ENCODE measurements at regions not wholly inside any gene's neighbourhood (a gene's known extent, or its start where the extent isn't known, plus 50 kb on each side); places are given as distances from the start of the nearest gene placed in this dataset.

- no peaks in the 10 kb centered on the region for H3K27me3 ChIP-seq (ENCODE audit: insufficient read depth, low read length)
- ChIA-PET POLR2A (ENCODE audit: partially characterized antibody) (no interaction called here), CTCF (ENCODE audit: partially characterized antibody) (no interaction called here)
- no peak overlapping the region for H3K4me3 ChIP-seq (ENCODE audit: low read length in 2 of 2)
- no peaks in the 10 kb centered on the region for H3K36me3 Mint-ChIP-seq
- peaks cover 0 to 3% (median 0%) of the 10 kb centered on the region in 8 donors for H3K9me3 Mint-ChIP-seq
- no peaks in the 10 kb centered on the region for H3K4me1 Mint-ChIP-seq
- no peak overlapping the region for H3K4me3 Mint-ChIP-seq
- DNase-seq: no peak
- intact Hi-C loops (cut with micrococcal nuclease): no loop called here
- peaks cover 0 to 2% of the 10 kb centered on the region in 2 donors for H3K27me3 Mint-ChIP-seq
- H3K9me3 ChIP-seq (ENCODE audit: control insufficient read depth in 1 of 2, low read length in 2 of 2): no peaks in the 10 kb centered on the region
- H3K36me3 ChIP-seq (ENCODE audit: insufficient read depth, low read length): no peaks in the 10 kb centered on the region
- H3K4me1 ChIP-seq (ENCODE audit: insufficient read depth, low read length): no peaks in the 10 kb centered on the region
- H3K27ac Mint-ChIP-seq: no peak overlapping the region
- no peak overlapping the region for H3K27ac ChIP-seq (ENCODE audit: low read depth, low read length)
These were observed 151.7 kb downstream of the HLX start for GRCh38 chr1:221030990-221031389.

GRCh38 chr1:221031458-221032203 is 152.4 kb downstream of the HLX start:
- Histone ChIP-seq H3K27me3 (ENCODE audit: insufficient read depth, low read length) (no peaks in the 10 kb centered on the region), H3K36me3 (ENCODE audit: insufficient read depth, low read length) (no peaks in the 10 kb centered on the region), H3K9me3 (ENCODE audit: control insufficient read depth in 1 of 2, low read length in 2 of 2) (no peaks in the 10 kb centered on the region), H3K4me1 (ENCODE audit: insufficient read depth, low read length) (no peaks in the 10 kb centered on the region), H3K4me3 (ENCODE audit: low read length in 2 of 2) (no peak overlapping the region), H3K27ac (ENCODE audit: low read depth, low read length) (no peak overlapping the region)
- ChIA-PET POLR2A (ENCODE audit: partially characterized antibody) (no interaction called here), CTCF (ENCODE audit: partially characterized antibody) (no interaction called here)
- Mint-ChIP-seq H3K27ac (no peak overlapping the region), H3K9me3 (peaks cover 0 to 3% (median 0%) of the 10 kb centered on the region in 8 donors), H3K4me1 (no peaks in the 10 kb centered on the region), H3K27me3 (peaks cover 0 to 1% of the 10 kb centered on the region in 2 donors), H3K4me3 (no peak overlapping the region), H3K36me3 (no peaks in the 10 kb centered on the region)
- no peak for DNase-seq
- intact Hi-C loops (cut with micrococcal nuclease): no loop called here

GRCh38 chr1:221032204-221032585 is 153.0 kb downstream of the HLX start:
- Histone ChIP-seq H3K27ac (ENCODE audit: low read depth, low read length) (no peak overlapping the region), H3K4me1 (ENCODE audit: insufficient read depth, low read length) (no peaks in the 10 kb centered on the region), H3K36me3 (ENCODE audit: insufficient read depth, low read length) (no peaks in the 10 kb centered on the region), H3K4me3 (ENCODE audit: low read length in 2 of 2) (no peak overlapping the region), H3K27me3 (ENCODE audit: insufficient read depth, low read length) (no peaks in the 10 kb centered on the region), H3K9me3 (ENCODE audit: control insufficient read depth in 1 of 2, low read length in 2 of 2) (no peaks in the 10 kb centered on the region)
- Mint-ChIP-seq H3K27ac (no peak overlapping the region), H3K4me1 (no peaks in the 10 kb centered on the region), H3K9me3 (peaks cover 0 to 3% (median 0%) of the 10 kb centered on the region in 8 donors), H3K4me3 (no peak overlapping the region), H3K36me3 (no peaks in the 10 kb centered on the region), H3K27me3 (no peaks in the 10 kb centered on the region)
- ChIA-PET CTCF (ENCODE audit: partially characterized antibody) (no interaction called here), POLR2A (ENCODE audit: partially characterized antibody) (no interaction called here)
- no peak for DNase-seq
- intact Hi-C loops (cut with micrococcal nuclease): no loop called here

- no peak overlapping the region for H3K27ac Mint-ChIP-seq
These were observed 153.5 kb downstream of the HLX start for GRCh38 chr1:221032637-221033280.

GRCh38 chr1:221035662-221036153 is 156.5 kb downstream of the HLX start:
- ChIA-PET CTCF (ENCODE audit: partially characterized antibody) (no interaction called here), POLR2A (ENCODE audit: partially characterized antibody) (no interaction called here)
- Histone ChIP-seq H3K4me3 (ENCODE audit: low read length in 2 of 2) (no peak overlapping the region), H3K9me3 (ENCODE audit: control insufficient read depth in 1 of 2, low read length in 2 of 2) (no peaks in the 10 kb centered on the region), H3K4me1 (ENCODE audit: insufficient read depth, low read length) (no peaks in the 10 kb centered on the region), H3K36me3 (ENCODE audit: insufficient read depth, low read length) (no peaks in the 10 kb centered on the region), H3K27me3 (ENCODE audit: insufficient read depth, low read length) (no peaks in the 10 kb centered on the region), H3K27ac (ENCODE audit: low read depth, low read length) (no peak overlapping the region)
- Mint-ChIP-seq H3K4me1 (no peaks in the 10 kb centered on the region), H3K27ac (no peak overlapping the region), H3K4me3 (no peak overlapping the region), H3K9me3 (peaks cover 0 to 2% (median 0%) of the 10 kb centered on the region in 8 donors), H3K27me3 (no peaks in the 10 kb centered on the region), H3K36me3 (no peaks in the 10 kb centered on the region)
- no peak for DNase-seq
- intact Hi-C loops (cut with micrococcal nuclease): no loop called here

More at GRCh38 chr1:221032637-221033280, 153.5 kb downstream of the HLX start:
- Histone ChIP-seq H3K4me1 (ENCODE audit: insufficient read depth, low read length) (no peaks in the 10 kb centered on the region), H3K9me3 (ENCODE audit: control insufficient read depth in 1 of 2, low read length in 2 of 2) (no peaks in the 10 kb centered on the region), H3K36me3 (ENCODE audit: insufficient read depth, low read length) (no peaks in the 10 kb centered on the region), H3K27ac (ENCODE audit: low read depth, low read length) (no peak overlapping the region), H3K27me3 (ENCODE audit: insufficient read depth, low read length) (no peaks in the 10 kb centered on the region), H3K4me3 (ENCODE audit: low read length in 2 of 2) (no peak overlapping the region)
- intact Hi-C loops (cut with micrococcal nuclease): no loop called here
- ChIA-PET POLR2A (ENCODE audit: partially characterized antibody) (no interaction called here), CTCF (ENCODE audit: partially characterized antibody) (no interaction called here)
- Mint-ChIP-seq H3K9me3 (peaks cover 0 to 2% (median 0%) of the 10 kb centered on the region in 8 donors), H3K4me1 (no peaks in the 10 kb centered on the region), H3K4me3 (no peak overlapping the region), H3K36me3 (no peaks in the 10 kb centered on the region), H3K27me3 (no peaks in the 10 kb centered on the region)
- no peak for DNase-seq

- no peaks in the 10 kb centered on the region for H3K27me3 Mint-ChIP-seq
- H3K4me1 Mint-ChIP-seq: no peaks in the 10 kb centered on the region
- H3K36me3 Mint-ChIP-seq: no peaks in the 10 kb centered on the region
- H3K27ac ChIP-seq (ENCODE audit: low read depth, low read length): no peak overlapping the region
- DNase-seq: no peak
- no peaks in the 10 kb centered on the region for H3K36me3 ChIP-seq (ENCODE audit: insufficient read depth, low read length)
- H3K4me1 ChIP-seq (ENCODE audit: insufficient read depth, low read length): no peaks in the 10 kb centered on the region
- no peak overlapping the region for H3K4me3 ChIP-seq (ENCODE audit: low read length in 2 of 2)
- no peak overlapping the region for H3K4me3 Mint-ChIP-seq
- intact Hi-C loops (cut with micrococcal nuclease): no loop called here
- H3K9me3 ChIP-seq (ENCODE audit: control insufficient read depth in 1 of 2, low read length in 2 of 2): no peaks in the 10 kb centered on the region
- CTCF ChIA-PET (ENCODE audit: partially characterized antibody): no interaction called here
- H3K9me3 Mint-ChIP-seq: peaks cover 0 to 2% (median 0%) of the 10 kb centered on the region in 8 donors
- no peaks in the 10 kb centered on the region for H3K27me3 ChIP-seq (ENCODE audit: insufficient read depth, low read length)
- POLR2A ChIA-PET (ENCODE audit: partially characterized antibody): no interaction called here
- no peak overlapping the region for H3K27ac Mint-ChIP-seq
These were observed 160.4 kb downstream of the HLX start for GRCh38 chr1:221039616-221040015.

GRCh38 chr1:221040101-221040500 is 160.9 kb downstream of the HLX start:
- intact Hi-C loops (cut with micrococcal nuclease): no loop called here
- Histone ChIP-seq H3K4me1 (ENCODE audit: insufficient read depth, low read length) (no peaks in the 10 kb centered on the region), H3K27me3 (ENCODE audit: insufficient read depth, low read length) (no peaks in the 10 kb centered on the region), H3K4me3 (ENCODE audit: low read length in 2 of 2) (no peak overlapping the region), H3K27ac (ENCODE audit: low read depth, low read length) (no peak overlapping the region), H3K36me3 (ENCODE audit: insufficient read depth, low read length) (no peaks in the 10 kb centered on the region), H3K9me3 (ENCODE audit: control insufficient read depth in 1 of 2, low read length in 2 of 2) (no peaks in the 10 kb centered on the region)
- H3K9me3 Mint-ChIP-seq: peaks cover 0 to under 1% (median 0%) of the 10 kb centered on the region in 8 donors
- DNase-seq: no peak
- H3K4me1 Mint-ChIP-seq: no peaks in the 10 kb centered on the region
- no peaks in the 10 kb centered on the region for H3K36me3 Mint-ChIP-seq
- H3K27me3 Mint-ChIP-seq: peaks cover 0 to 3% of the 10 kb centered on the region in 2 donors
- no peak overlapping the region for H3K4me3 Mint-ChIP-seq
- CTCF ChIA-PET (ENCODE audit: partially characterized antibody): no interaction called here
- H3K27ac Mint-ChIP-seq: no peak overlapping the region
- POLR2A ChIA-PET (ENCODE audit: partially characterized antibody): no interaction called here

Measured in CD4-positive, alpha-beta memory T cell (primary cell).